Mucosa of descending colon (tissue), 3 donors: ENCODE measurements at regions not wholly inside any gene's neighbourhood (a gene's known extent, or its start where the extent isn't known, plus 50 kb on each side); places are given as distances from the start of the nearest gene placed in this dataset.
"Not testable (repeated sequence)": the region's sequence is repeated elsewhere in the genome, so short reads cannot be mapped to it uniquely, and the experiment has no call there.

Source experiments
- ATAC-seq: fragments of 200-7000 bp; cut with Tn5 transposase; one replicate; pipeline ENCODE4 v1.9.1; 2020; ENCODE audit warnings: mild to moderate bottlenecking, moderate library complexity
- DNase-seq, 3 donors: peaks; one replicate each; pipeline ENCODE4 v3.0.0-alpha.2; 2020
- H3K36me3 ChIP-seq: fragments of 200-600 bp; one replicate; pipeline ENCODE4 v1.8.0; 2021; ENCODE audit warnings: low read depth, mild to moderate bottlenecking
- H3K4me1 ChIP-seq: fragments of 200-600 bp; one replicate; pipeline ENCODE4 v1.8.0; 2021; ENCODE audit warnings: low read depth, mild to moderate bottlenecking
- H3K4me3 ChIP-seq: fragments of 200-600 bp; one replicate; pipeline ENCODE4 v1.8.0; 2021; ENCODE audit warnings: mild to moderate bottlenecking
- H3K9me3 ChIP-seq: fragments of 200-600 bp; one replicate; pipeline ENCODE4 v1.8.0; 2021; ENCODE audit warnings: mild to moderate bottlenecking
- intact Hi-C, 2 donors: fragments of 100-400 bp; cut with DNase I in 1 of 2; cut with micrococcal nuclease in 1 of 2; formaldehyde crosslinking; loops; one replicate each; pipeline versions ENCODE4 v1.11.0 to v1.11.1; 2022; cut with DNase I, micrococcal nuclease
- TF ChIP-seq, protein P1 (sequence below): fragments of 200-600 bp; IDR thresholded peaks from one replicate; pipeline ENCODE4 v1.8.0; 2022; ENCODE audit warnings: antibody characterized with exemption, mild to moderate bottlenecking
- donor health status: DM: no; HTN: no; CAD: no; lungs with moderate emphysema.
- donor health status: DM: no; HTN: no; CAD: no.
- donor health status: DM: no; HTN: yes; CAD: no.

DNA sequence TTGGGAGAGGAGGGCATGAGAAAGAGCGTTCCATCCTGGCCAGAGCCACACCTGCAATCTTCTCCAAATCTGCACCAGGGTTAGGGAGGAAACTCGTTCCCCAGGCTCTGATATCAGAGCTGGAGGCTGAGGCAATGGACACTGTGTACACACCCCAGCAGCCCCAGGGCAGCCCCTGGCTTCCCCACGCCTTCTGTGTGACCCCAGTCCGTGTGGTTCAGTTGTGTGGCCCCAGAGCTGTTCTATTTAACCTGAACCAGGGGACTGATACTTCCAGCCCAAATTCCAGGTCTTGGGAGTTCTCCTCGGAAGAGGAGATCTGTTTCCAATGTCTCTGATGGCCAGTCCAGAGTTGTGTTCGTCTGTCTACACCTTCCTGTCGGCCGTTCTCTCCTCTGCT lies 242.6 kb upstream of the EXOC2 start:
- Histone ChIP-seq H3K4me3 (no peak overlapping the region), H3K36me3 (no peaks in the 10 kb centered on the region), H3K9me3 (no peaks in the 10 kb centered on the region), H3K4me1 (no peaks in the 10 kb centered on the region)
- DNase-seq (no peak), ATAC-seq (no peak)
- intact Hi-C loops: no loop called here
- TF ChIP-seq, protein P1, sequence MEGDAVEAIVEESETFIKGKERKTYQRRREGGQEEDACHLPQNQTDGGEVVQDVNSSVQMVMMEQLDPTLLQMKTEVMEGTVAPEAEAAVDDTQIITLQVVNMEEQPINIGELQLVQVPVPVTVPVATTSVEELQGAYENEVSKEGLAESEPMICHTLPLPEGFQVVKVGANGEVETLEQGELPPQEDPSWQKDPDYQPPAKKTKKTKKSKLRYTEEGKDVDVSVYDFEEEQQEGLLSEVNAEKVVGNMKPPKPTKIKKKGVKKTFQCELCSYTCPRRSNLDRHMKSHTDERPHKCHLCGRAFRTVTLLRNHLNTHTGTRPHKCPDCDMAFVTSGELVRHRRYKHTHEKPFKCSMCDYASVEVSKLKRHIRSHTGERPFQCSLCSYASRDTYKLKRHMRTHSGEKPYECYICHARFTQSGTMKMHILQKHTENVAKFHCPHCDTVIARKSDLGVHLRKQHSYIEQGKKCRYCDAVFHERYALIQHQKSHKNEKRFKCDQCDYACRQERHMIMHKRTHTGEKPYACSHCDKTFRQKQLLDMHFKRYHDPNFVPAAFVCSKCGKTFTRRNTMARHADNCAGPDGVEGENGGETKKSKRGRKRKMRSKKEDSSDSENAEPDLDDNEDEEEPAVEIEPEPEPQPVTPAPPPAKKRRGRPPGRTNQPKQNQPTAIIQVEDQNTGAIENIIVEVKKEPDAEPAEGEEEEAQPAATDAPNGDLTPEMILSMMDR: no peak

GRCh38 chr6:934686-935085 lies 241.7 kb upstream of the EXOC2 start:
- H3K9me3 ChIP-seq: no peaks in the 10 kb centered on the region
- DNase-seq: no peak
- TF ChIP-seq, protein P1: no peak
- H3K36me3 ChIP-seq: no peaks in the 10 kb centered on the region
- H3K4me1 ChIP-seq: no peaks in the 10 kb centered on the region
- H3K4me3 ChIP-seq: no peak overlapping the region
- ATAC-seq: no peak
- intact Hi-C loops: no loop called here

GRCh38 chr6:931919-932318 lies 239.0 kb upstream of the EXOC2 start:
- H3K36me3 ChIP-seq, H3K4me1 ChIP-seq, H3K4me3 ChIP-seq, DNase-seq, intact Hi-C loops, ATAC-seq, H3K9me3 ChIP-seq: not testable (repeated sequence)

DNA sequence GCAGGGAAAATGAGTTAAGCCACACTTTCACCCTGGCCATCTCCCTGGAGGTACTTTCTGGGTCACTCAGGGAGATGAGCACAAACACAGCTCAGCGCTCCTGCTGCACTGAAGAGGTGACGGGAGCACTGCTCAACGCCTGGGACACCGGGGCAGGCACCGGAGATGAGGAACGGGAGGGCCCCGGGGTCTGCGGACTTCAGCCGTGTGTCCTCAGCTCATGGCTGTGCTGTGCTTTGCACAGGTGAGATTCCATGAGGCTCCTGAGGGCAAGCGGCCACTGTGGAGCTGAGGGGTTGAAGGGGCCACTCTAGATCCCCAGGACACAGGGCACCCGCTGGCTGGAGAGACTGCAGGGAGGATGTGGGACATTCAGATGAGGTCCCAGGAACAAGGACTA lies 234.2 kb upstream of the EXOC2 start:
- no peak for ATAC-seq
- Histone ChIP-seq H3K9me3 (no peaks in the 10 kb centered on the region), H3K4me1 (no peaks in the 10 kb centered on the region), H3K36me3 (no peaks in the 10 kb centered on the region), H3K4me3 (no peak overlapping the region)
- intact Hi-C loops: no loop called here
- TF ChIP-seq, protein P1: no peak
- DNase-seq: no peak

GRCh38 chr6:925656-926213 lies 232.8 kb upstream of the EXOC2 start:
- intact Hi-C loops: no loop called here
- ATAC-seq (no peak), DNase-seq (no peak)
- Histone ChIP-seq H3K4me3 (no peak overlapping the region), H3K4me1 (no peaks in the 10 kb centered on the region), H3K36me3 (no peaks in the 10 kb centered on the region), H3K9me3 (peaks cover 13% of the 10 kb centered on the region)
- TF ChIP-seq, protein P1: no peak

- no peak for ATAC-seq
- TF ChIP-seq, protein P1: no peak
- intact Hi-C loops: no loop called here
These were observed 231.7 kb upstream of the EXOC2 start for GRCh38 chr6:924661-925060.

More at GRCh38 chr6:924661-925060, 231.7 kb upstream of the EXOC2 start:
- Histone ChIP-seq H3K36me3 (no peaks in the 10 kb centered on the region), H3K4me1 (no peaks in the 10 kb centered on the region), H3K9me3 (peaks cover 20% of the 10 kb centered on the region), H3K4me3 (no peak overlapping the region)
- DNase-seq: no peak
